ENCODE measurements at regions not wholly inside any gene's neighbourhood (a gene's known extent, or its start where the extent isn't known, plus 50 kb on each side); places are given as distances from the start of the nearest gene placed in this dataset.

DNA sequence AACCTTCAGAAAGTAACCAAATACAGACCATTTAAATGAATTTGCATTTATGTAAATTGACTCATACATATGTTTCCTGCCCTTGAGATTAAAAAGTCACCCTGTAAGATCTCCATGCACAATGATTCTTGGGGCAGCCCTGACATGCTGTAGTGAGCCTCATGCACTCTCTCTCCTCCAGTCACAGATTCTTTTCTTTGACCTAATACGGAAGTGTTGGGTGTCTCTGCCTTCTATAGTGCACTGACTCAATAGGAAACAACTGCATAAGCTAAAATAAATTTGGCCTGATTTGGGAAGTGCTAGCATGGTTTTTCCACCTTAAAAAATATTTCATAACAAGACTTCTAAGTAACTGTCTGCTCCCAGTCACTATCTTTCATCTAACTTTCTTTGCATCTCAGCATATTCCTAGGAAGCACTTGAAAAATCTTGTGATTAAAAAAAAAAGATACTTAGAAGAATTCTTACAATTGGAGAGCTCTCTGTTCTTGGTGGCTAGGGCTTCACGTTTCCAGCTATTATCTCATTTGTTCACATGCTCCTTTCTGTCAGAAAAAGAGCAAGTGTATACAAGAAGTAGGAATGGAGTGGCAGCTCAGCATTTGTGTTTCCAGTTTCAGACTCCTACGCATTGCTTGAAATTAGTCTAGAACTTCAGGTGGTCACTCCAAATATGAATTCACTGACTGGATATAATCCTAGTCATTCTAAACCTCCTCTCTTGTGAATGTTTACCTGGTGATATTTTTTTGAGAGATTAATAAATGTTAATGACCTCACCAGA, 207.9 kb upstream of the COL8A1 start:
- DNase-seq = no peak

DNA sequence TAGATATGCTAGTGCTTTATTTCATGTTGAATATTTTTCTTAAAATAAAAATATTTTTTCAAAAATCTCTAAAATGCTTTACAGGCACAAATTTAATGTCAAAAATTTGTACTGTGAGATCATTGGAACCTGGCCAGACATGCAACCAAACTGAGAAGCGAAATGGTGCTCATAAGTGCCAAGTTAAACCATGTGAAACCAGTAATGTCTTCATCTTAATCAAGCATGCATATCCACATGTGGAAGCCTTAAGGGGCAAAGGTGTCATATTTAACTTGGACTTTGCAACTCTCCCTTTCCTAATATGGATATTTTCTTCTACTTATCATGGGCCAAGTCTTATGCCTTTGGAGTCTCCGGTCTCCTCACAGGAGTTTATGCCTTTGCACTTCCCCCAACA, 208.9 kb upstream of the COL8A1 start:
- no peak for DNase-seq

DNA sequence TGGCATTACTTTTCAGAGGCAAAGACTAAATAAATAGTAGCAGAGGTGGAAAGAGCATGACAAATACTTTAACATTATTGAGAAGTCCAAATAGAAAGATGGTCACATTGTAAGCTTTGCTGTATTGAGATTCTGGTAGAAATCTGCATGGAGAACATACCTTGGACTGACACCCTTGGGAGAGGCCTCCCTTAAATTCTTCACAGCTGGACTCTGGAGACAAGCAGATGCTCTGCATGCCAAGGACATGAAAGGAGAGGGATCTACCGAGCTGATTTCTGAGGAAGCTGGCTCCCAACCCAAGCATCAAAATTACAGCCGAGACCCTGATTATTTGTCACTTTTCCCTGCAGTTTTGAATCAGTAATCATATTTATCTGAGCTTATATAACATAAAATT, 212.5 kb upstream of the COL8A1 start:
- no peak for DNase-seq

DNA sequence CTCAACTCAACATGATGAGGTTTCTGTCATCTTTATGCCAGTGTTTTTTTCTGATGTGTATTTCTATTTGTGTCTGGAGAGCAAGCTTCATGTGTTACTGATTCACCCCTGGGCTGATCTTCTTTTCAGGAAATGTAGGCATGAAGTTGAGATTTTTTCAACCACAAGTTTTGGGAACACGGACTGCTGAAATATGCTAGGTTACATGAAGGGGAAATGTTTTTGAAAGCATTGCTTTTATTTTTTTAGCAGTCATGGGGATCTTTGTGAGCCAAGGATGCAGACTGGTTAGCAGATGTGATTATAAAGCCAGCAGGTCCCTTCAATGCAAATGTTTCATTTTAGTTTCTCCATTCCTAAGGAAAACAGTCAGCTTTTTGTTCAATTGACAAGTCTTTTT, 219.3 kb upstream of the COL8A1 start:
- DNase-seq = no peak

DNA sequence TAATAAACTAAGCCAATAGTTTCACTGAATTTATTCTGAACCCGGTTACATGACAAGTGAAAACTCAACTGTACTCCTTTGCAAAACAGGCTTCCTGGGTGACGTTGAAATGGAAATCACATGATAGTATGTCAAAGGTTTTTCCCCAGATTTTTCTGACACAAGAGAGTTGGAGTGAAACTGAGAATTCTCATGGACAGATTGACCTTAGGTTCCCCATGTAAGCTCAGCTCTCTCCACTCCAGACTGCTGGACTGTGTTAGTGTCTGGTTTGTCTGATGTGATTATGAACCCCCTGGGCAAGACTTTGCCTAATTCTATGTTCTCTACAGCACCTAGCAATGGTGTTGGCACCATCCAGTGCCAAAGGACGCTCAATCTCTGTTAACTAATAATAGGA, 219.7 kb upstream of the COL8A1 start:
- DNase-seq = no peak

DNA sequence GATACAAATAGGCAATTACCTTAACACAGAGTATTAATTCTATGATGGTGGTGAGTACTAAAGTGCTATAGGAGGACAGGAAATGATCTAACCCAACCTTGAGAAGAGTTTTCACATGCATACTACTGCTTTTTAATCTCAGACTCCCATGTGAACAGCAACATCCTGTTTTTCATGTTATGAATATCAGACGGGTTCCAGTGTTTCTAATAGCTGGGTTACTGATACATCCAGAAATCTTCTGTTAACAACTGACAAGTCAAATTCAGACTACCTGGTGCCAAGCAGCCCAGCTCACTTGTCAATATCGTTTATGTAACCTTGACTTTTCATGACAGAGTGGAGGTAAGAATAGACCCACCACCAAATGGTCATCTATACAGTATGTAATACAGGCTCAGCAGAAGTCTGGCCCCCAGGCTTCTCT, 220.2 kb upstream of the COL8A1 start:
- DNase-seq = no peak

DNA sequence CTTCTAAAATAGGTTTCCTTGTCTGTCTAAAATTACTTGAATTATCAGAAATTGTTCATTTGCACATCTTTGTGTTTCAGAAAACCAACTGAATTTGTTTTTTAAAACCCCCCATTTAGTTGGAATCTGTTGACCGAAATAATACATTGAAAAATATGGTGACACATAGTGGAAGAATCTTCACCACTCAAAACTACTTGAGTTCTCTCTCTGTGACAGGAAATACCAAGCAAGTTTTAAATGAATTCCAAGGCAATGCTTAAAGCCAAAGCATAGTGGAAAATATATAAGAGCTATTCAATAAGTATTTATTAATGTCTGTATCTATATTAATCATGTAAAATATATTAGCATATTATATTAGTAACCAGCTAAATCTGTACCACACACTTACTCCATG, 224.9 kb upstream of the COL8A1 start:
- DNase-seq = no peak

DNA sequence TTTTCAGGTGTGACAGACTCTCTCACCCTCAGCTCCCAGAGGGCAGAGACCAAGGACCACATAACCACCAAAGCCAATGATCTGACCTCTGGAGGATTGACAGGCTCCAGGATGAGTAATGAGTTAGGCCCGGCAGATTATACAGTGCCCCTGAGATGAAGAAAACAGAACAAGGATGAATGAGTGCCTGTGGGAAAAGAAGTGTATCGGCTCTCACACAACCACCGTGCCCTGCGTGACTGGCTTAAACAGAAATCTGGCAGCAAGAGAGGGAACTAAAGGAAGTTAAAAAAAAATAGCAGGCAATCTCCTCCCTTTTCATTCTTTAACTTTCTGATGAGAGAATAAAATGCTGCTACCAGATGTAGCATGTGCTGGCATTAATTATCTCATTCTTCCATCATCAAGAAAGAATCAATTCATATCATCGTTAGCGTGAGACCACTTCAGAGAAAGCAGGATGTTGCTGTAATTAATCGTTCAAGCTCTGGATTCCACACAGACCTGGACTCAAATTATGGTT, 227.5 kb upstream of the COL8A1 start:
- DNase-seq = no peak

DNA sequence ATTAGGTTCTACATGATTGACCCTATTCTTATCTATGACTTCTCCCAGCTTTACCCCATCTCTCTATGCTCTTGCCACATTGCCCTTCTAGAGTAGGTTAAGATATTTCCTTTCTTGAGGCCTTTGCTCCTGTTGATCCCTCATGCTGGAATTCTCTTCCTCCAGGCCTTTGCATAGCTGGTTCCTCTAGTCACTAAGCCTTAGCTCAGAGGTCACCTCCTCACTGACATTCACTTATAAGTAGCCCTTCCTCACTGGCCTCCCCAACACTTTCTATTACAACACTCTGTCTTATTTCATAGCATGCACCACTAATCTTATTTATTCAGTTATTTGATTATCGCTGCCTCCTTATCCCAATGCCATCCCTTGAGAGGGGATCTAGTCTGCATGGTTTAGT, 228.4 kb upstream of the COL8A1 start:
- DNase-seq = no peak

DNA sequence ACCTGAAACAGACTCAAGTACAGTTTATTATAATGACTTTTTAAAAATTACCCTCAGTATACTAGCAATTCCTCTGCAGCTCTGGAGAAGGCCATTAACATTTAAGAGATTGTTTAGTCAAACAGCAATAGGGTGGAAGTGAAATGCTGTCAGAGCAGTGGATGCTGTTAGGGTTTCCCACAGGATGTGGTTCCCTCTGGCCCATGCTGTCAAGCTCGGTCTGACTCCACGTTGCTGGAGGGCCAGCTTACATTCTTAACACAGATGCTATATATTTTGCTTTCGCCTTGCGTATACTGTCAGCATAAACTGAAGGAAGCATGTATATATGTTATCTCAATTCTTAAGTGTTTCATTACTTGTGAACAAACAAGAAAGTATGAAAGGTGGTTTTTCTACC, 231.1 kb upstream of the COL8A1 start:
- DNase-seq = no peak

DNA sequence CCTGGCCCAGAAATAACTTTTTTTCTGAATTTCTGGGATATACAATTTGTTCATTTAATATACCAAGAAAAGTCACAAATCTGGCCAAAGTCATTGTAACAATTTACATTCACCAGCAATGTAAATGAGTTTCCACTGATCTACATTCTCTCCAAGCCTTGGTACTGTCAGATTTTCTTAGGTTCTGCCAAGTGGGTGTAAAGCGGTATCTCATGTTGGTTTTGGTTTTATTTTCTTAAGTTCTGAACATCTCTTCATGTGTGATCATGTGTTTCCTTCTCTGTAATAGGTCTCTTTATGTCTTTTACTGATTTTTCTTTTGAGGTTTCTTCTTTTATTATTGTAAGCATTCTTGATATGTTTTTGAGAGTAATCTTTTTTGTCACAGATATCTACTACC, 235.6 kb upstream of the COL8A1 start:
- no peak for DNase-seq

DNA sequence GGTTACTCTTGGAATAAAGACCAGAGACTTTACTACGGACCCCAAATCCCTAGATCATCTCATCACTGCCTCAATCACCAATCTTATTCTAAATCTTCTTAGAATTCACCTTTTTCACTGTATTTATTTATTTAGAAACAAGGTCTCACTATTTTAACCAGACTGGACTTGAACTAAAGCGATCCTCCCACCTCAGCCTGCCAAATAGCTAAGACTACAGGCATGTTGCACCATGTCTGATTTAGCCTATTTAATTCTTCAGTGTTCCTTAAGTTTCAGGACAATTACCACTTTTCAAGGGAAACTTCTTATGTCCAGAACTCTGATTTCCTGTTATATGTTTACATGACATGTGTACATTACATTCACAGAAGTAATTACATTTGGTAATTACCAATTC, 238.0 kb upstream of the COL8A1 start:
- no peak for DNase-seq

DNA sequence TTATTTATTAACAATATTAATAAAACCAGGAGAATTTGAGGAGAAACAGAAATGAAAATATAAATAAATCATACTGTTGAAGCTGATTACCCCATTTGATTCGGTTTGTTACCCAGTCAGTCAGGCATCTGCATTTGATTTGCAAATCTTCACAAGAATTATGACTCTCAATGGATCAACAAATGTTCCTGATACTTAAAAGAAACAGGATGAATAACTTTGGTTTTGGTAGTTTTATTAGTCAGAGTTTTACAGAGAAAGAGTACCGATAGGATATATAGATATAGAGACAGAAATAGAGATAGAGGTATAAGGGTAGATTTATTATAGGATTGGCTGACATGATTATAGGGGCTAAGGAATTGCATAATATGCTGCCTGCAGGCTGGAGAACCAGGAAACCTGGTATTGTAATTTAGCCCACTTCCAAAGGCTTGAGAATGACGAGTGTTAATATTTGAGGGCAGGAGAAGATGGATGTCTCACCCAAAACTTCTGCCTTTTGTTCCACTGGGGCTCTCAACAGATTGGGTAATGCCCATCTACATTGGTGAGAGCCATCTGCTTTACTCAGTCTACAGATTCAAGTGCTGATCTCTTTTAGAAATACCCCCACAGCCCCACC, 241.6 kb upstream of the COL8A1 start:
- DNase-seq = no peak

DNA sequence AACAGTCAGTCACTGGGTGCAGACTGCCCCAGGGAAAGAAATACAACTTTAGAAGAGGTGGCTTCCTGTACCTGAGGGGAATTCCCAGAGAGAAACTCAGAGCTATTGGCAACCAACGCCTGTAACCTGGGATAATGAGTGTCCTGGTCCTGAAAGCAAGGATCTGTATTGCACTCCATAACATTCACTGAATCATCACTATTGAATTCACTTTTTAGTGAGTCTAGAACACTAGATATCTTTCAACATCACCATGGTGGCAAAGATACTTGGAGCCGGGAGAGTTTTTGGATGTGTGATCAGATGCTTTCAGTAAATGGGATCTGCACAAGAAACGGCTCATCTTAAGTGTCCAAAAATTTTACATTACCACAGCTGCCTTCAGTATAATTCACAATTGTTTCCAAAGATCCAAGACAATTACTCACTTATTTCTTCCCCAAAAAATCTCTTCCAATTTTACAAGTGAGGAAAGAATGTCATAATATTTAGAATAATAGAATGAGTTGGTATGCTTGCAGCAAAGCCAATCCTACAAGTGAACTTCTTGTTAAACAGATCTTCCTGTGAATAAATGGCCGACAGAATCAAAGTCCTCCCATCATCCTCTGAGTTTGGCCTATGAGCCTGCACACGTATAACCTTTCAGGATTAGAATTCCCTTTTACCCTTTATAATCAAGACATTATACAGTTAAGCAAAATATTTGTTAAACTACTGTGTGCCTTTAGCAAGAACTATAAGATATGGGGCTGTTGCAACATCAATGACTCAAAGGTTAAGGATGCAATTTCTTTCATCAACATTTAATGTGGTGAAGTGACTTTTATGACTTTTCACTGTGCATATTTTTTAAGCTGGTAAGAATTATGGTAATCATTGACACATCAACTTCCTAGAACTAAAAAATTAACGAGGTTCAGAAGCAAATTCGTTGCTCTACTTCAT, 243.3 kb upstream of the COL8A1 start:
- no peak for DNase-seq

DNA sequence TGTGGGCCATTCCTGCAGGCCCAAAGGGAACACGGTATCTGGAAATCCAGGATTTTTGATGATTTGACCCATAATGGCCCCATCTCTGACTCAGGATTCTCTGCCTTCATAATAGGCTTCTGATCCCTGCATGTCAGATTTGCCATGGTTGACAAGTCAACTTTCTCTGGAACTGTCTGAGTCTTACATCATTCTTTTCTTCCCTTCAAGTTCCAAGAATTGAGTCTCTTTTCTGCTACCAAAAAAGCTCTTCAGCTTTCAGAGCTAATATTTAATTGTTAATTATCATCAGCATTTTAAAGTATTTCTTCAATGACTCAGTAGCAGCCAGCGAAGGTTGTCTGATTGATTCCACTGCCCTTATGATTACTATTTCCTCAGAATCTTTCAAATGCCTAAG, 244.4 kb upstream of the COL8A1 start:
- no peak for DNase-seq

DNA sequence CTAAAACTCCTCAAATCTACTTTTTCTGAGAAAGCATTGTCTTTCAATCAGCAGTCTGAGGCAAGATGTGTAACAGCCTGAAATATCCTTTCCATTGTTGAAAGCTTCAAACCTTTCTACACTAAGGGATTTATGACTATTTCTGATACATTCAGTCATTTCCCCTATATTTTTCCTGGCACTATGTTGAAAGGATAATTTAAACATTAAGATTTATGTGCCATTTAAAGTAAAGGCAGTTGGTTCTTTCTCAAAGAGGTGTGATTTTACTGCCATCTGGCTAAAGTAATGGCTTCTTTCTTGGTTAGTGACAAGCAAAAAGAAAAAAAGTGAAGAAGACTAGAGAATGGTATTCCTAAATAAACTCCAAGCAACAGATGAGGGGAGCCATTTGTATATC, 249.6 kb upstream of the COL8A1 start:
- no peak for DNase-seq

DNA sequence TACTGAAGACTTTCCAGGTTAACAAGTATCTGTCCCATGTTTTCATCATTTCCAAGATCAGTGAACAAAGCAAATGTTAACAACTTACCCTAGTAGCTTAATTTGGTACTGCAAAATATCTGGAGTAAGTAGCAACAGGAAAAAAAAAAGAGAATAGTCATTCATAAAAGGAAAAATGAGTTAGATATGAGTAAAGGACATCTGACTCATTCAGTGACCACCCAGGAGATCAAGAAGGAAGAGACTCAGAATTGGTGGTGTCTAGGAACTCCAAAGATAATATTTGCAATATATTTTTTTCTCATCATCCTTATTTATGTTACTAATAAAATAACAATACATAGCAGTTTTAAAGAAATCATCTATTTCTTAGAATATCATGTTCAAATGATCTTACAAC, 253.8 kb upstream of the COL8A1 start:
- no peak for DNase-seq

DNA sequence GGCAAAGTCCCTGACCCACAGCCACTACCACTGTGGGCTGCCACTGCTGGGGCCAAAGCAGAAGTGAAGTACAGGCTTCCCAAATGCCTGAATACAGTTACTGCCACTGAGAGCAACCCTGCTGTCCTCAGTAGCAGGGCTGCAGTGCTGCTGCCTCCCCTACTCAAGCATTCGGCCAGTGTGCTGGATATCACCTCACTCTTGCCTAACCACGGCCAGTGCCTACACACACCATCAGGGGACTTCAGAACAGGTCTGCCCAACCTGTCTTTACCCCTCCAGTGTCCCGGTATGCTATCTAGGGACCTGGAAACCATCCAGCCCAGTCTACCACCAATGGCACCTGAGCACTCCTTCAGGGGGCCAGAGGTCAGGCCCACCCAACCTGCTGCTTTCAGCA, 261.5 kb upstream of the COL8A1 start:
- no peak for DNase-seq

DNA sequence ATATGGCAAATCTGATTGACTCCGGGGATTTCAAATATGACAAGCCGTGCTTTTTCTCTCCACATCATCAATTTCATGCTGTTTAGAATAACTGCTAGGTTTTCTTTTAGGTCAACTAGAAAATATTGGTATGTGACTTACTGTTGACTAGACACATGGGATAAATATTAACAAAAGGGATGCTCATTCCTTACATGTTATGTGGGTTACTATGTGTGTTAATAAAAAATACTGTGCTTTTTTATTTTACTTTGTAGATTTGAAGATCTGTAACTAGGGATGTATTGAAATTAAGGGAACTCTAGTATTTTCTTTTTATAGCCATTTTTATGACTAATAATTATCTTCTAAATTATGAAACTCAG, 264.6 kb upstream of the COL8A1 start:
- DNase-seq = no peak

DNA sequence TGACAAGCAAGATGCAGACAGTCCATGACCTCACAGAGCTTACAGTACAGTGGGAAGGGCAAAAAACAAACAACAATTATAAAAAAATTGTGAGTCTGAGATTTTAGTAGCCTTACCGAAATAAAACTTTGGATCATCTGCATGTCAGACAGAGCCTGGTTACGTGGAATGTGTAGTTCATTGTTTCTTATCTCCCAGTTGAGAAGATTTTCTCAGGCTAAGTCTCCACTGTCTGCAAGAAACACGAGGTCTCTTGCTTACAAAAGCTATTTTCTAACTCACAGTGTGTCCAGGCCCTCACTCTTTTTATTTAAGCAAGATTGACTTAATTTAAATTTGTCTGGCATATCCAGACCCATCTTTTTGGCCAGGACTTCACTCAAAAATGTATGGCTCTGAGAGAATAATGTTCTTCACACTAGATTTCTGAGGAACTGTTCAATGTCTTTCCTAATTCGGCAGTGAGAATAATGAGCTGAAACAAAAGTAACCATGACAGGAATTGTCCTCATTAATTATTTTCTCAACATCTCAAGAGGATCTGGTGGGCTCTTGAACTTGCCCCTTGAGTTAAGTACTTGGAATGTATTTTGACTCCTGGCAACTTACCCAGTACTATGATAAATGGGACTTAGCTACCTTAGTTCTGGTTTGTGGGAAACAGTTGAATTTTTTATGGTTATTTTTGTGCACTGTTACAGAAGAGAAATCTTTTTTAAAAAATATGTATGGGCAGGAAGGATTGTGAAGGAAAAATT, 265.1 kb upstream of the COL8A1 start:
- DNase-seq = no peak

DNA sequence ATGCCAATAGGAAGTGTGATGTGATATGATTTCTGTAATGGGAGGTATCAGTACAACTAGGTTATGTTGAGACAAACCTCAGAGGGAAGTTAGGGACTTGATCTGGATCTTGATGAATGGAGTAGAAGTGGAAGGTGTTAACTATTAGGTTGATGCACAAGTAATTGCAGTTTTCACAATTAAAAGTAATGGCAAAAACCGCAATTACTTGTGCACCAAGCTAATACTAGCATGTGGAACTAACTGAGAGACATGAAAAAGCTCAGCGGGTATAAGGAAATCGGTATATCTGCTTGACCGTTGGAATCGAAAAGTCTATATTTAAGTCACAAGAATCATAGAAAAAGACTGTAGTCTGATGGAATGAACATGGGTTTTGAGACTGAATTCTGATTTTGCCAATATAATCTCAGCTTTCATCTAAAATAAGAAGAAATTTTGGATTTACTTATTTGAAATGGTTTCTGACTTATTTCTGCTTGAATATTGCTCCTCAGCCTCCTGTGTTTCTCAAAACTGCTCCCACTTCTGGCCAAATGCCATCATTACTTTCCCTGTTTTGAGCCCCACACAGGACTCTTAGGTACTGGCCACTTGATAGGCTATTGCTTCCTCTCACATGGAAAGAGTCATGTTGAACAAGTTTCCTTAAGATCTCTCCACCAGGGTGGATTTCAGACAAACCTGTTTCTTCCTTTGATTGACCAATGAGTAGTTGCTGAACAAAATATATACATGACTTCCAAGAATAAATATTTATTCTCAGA, 271.5 kb upstream of the COL8A1 start:
- DNase-seq = no peak

DNA sequence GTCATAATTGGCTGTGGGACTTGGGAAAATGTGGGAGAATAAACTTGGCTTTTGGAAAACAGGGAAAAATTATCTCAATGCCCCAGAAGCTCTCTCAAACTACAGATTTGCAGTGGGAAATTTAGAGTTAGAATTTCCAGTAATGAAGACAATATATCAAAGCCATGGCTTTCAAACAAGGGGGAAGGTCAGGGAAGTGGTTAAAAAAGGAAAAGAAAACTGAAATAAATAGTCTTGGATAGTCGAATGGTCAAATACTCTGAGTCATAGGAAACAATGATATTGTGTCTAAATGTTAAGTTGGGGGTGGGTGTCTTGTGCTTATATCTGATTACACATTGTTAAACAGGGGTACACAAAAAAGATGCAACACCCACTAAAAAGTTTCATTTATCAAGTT, 272.4 kb upstream of the COL8A1 start:
- no peak for DNase-seq
